Testis (tissue), 2 donors: ENCODE measurements at regions not wholly inside any gene's neighbourhood (a gene's known extent, or its start where the extent isn't known, plus 50 kb on each side); places are given as distances from the start of the nearest gene placed in this dataset.

ENCODE experiments used
- DNase-seq: peaks from one replicate; pipeline ENCODE4 v3.0.0-alpha.2; 2019
- H3K27ac ChIP-seq, 2 donors: fragments of 200-600 bp; sonication (generic); one replicate each; pipeline ENCODE4 v1.5.1; 2019
- H3K27me3 ChIP-seq: fragments of 200-600 bp; sonication (generic); one replicate; pipeline ENCODE4 v1.5.1; 2019
- H3K36me3 ChIP-seq: fragments of 200-600 bp; sonication (generic); one replicate; pipeline ENCODE4 v1.5.1; 2017; ENCODE audit warnings: low read depth; ENCODE audit errors: missing control alignments
- H3K4me1 ChIP-seq: fragments of 200-600 bp; sonication (generic); one replicate; pipeline ENCODE4 v1.5.1; 2019
- H3K4me3 ChIP-seq, 2 donors: fragments of 200-600 bp; sonication (generic); one replicate each; pipeline ENCODE4 v1.5.1; 2017 to 2019
- H3K9me3 ChIP-seq: fragments of 200-600 bp; sonication (generic); one replicate; pipeline ENCODE4 v1.5.1; 2017
- POLR2A ChIP-seq: fragments of 450-650 bp; IDR thresholded peaks from one replicate; pipeline ENCODE4 v1.6.1; 2017; ENCODE audit warnings: antibody characterized with exemption, mild to moderate bottlenecking, moderate library complexity
- WGBS, 2 donors: methylation state at CpG; one replicate each; pipeline ENCODE4 v1.1.5; 2018; 5-methylcytosine and 5-hydroxymethylcytosine counted together
- intact Hi-C: fragments of 100-400 bp; cut with DNase I; formaldehyde crosslinking; loops from one replicate; pipeline ENCODE4 v1.15.1; 2023; ENCODE audit warnings: low total_unique reads
- TF ChIP-seq, protein P1 (sequence below), 3 experiments: fragments of 450-650 bp in 2 of 3; fragments of 200-600 bp in 1 of 3; sonication (generic) in 1 of 3; IDR thresholded peaks; one replicate each; pipeline ENCODE4 v1.5.1; 2016 to 2019; ENCODE audit warnings: antibody characterized with exemption in 3 of 3, mild to moderate bottlenecking in 2 of 3, moderate library complexity in 1 of 3

DNA sequence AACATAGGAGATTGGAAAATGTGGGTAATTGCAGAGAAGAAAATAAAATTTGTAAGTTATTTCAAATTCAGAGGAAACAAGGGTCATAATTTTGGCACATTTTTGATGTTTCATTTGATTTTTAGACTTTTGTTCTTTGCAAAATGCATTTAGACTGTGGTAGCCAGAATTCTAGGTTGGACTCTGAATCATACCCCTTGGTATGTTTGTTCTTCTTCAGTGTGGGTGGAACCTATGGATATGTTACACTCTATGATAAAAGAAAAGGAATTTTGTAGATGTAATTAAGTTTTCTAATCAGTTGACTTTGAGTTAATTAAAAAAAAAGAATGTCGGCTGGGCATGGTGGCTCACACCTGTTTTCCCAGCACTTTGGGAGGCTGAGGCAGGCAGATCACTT is 827.0 kb downstream of the AACS start:
- 73 to 82% methylated on average over 1 of the region's 1 CpG for WGBS, 2 donors
- H3K4me3 ChIP-seq = no peak overlapping the region
- no peaks in the 10 kb centered on the region for H3K9me3 ChIP-seq
- TF ChIP-seq, protein P1, sequence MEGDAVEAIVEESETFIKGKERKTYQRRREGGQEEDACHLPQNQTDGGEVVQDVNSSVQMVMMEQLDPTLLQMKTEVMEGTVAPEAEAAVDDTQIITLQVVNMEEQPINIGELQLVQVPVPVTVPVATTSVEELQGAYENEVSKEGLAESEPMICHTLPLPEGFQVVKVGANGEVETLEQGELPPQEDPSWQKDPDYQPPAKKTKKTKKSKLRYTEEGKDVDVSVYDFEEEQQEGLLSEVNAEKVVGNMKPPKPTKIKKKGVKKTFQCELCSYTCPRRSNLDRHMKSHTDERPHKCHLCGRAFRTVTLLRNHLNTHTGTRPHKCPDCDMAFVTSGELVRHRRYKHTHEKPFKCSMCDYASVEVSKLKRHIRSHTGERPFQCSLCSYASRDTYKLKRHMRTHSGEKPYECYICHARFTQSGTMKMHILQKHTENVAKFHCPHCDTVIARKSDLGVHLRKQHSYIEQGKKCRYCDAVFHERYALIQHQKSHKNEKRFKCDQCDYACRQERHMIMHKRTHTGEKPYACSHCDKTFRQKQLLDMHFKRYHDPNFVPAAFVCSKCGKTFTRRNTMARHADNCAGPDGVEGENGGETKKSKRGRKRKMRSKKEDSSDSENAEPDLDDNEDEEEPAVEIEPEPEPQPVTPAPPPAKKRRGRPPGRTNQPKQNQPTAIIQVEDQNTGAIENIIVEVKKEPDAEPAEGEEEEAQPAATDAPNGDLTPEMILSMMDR (IDR thresholded peaks at IDR 0.05) = no peak
- TF ChIP-seq POLR2A = no peak
- no peaks in the 10 kb centered on the region for H3K36me3 ChIP-seq
- no peak for DNase-seq
- no peaks in the 10 kb centered on the region for H3K4me1 ChIP-seq
- intact Hi-C loops = no loop called here
- no peak overlapping the region for H3K27ac ChIP-seq
- H3K27me3 ChIP-seq = no peaks in the 10 kb centered on the region

DNA sequence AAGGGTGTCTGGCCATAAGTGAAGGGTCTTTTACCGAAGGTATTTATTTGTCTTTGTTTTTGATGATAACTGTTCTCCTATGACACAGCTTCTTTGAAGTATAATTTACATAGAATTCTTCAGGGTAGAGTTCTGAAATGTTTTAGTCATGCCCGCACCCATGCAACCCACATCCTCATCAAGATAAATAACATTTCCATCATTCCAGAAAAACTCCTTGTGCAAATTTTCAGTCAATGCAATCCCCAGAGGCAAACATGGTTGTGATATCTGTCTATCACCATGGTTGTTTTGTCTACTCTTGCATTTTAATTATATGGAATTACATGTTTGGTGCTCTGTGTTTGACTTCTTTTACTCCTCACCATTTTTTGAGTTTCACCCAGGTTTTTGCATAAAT is 837.8 kb downstream of the AACS start:
- DNase-seq = no peak
- 92 to 94% methylated on average over 2 of the region's 2 CpGs for WGBS, 2 donors
- no peak for TF ChIP-seq POLR2A
- TF ChIP-seq, protein P1 (IDR thresholded peaks at IDR 0.05) = no peak
- Histone ChIP-seq H3K4me1 (no peaks in the 10 kb centered on the region), H3K27me3 (no peaks in the 10 kb centered on the region), H3K36me3 (no peaks in the 10 kb centered on the region), H3K27ac (no peak overlapping the region), H3K4me3 (no peak overlapping the region), H3K9me3 (no peaks in the 10 kb centered on the region)
- intact Hi-C loops = no loop called here

DNA sequence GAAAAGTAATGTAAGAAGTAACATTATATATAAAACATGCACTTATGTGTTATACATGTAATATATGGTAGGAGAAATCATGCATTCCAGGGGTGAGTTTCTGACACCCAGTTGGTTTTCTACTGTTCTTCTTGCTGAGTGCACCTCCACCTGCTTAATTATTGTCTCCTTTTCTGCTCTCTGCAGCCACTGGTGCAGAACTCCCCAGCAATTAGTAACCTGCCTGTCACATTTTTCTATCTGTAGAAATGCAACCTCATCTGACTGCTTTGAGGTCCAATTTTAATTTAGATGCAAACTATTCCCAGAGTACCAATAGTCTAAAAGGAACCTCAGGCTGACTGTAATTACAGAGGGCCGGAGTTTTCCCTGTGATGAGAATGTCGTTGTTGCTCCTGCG is 842.1 kb downstream of the AACS start:
- Histone ChIP-seq H3K4me1 (no peaks in the 10 kb centered on the region), H3K27me3 (no peaks in the 10 kb centered on the region), H3K9me3 (no peaks in the 10 kb centered on the region), H3K4me3 (no peak overlapping the region), H3K27ac (no peak overlapping the region), H3K36me3 (no peaks in the 10 kb centered on the region)
- DNase-seq = no peak
- TF ChIP-seq, protein P1 (IDR thresholded peaks at IDR 0.05) = no peak
- no peak for TF ChIP-seq POLR2A
- intact Hi-C loops = no loop called here
- WGBS, 2 donors = 69 to 82% methylated on average over 3 of the region's 3 CpGs

DNA sequence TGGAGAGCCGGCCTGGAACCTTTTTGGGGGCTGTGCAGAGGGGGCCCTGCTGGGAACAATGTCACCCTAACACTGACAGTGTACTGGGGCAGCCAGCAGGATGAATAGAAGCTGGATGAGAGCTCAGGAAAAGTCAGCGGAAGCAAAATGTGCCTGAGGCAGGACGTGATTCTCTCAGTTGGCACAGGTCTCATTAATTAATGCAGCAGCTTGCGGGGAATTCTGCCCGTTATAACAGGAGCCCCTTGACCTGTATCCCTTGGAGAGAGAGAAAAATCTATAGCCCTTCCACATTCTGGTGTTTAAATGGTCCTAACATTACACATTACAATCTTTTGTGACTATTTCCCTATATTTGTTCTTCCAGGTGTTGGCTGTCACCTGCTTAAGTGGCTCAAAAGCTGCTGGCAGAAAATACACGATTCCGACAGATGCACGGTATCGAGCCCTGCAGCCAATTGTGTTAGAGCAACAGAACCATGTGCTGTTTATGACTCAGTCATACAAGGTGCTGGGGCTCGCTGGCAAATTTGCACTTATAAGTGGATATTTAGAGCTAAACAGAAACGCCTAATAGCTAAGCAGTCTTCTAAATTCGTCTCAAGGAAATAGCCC is 854.7 kb downstream of the AACS start:
- no peaks in the 10 kb centered on the region for H3K27me3 ChIP-seq
- WGBS, 2 donors = 68 to 75% methylated on average over 12 of the region's 12 CpGs

DNA sequence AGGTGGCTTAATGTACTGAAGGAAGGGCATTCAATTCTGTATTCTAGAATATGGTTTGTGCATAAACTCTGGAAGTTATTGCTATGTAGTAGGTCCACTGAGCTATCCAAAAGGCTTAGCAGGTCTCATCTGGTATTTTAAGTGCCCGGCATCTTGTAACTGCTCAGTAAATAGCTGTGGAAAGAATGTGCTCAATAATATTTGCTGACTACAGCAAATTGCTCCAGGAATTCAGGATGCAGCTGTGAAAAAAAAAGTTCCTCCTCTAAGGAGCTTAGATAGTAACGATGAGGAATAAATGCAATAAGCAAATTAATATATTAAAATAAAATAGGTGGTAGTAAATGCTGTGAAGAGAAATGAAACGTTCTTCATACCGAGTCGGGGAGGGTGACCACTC is 857.1 kb downstream of the AACS start:
- Histone ChIP-seq H3K4me1 (no peaks in the 10 kb centered on the region), H3K36me3 (no peaks in the 10 kb centered on the region), H3K4me3 (no peak overlapping the region), H3K27me3 (no peaks in the 10 kb centered on the region), H3K27ac (no peak overlapping the region), H3K9me3 (no peaks in the 10 kb centered on the region)
- DNase-seq = no peak
- TF ChIP-seq, protein P1 (IDR thresholded peaks at IDR 0.05) = no peak
- TF ChIP-seq POLR2A = no peak
- intact Hi-C loops = no loop called here
- WGBS, 2 donors = 40 to 45% methylated on average over 5 of the region's 5 CpGs

More for the DNA sequence above, 854.7 kb downstream of the AACS start:
- H3K9me3 ChIP-seq = no peaks in the 10 kb centered on the region
- H3K27ac ChIP-seq = no peak overlapping the region
- H3K4me3 ChIP-seq = no peak overlapping the region
- H3K4me1 ChIP-seq = no peaks in the 10 kb centered on the region
- no peaks in the 10 kb centered on the region for H3K36me3 ChIP-seq
- no peak for DNase-seq
- intact Hi-C loops = no loop called here
- TF ChIP-seq, protein P1 (IDR thresholded peaks at IDR 0.05) = no peak
- TF ChIP-seq POLR2A = no peak
